ENCODE measurements at regions not wholly inside any gene's neighbourhood (a gene's known extent, or its start where the extent isn't known, plus 50 kb on each side); places are given as distances from the start of the nearest gene placed in this dataset.

- Histone ChIP-seq H3K4me1 (ENCODE audit: insufficient read depth) (no peaks in the 10 kb centered on the region), H3K4me3 (no peak overlapping the region), H3K36me3 (no peaks in the 10 kb centered on the region), H3K9me3 (no peaks in the 10 kb centered on the region), H3K27ac (no peak overlapping the region), H3K27me3 (no peaks in the 10 kb centered on the region)
- DNase-seq, result no peak
- intact Hi-C loops (cut with DNase I), result no loop called here
- 89 to 92% (median 91%) methylated on average over 4 of the region's 4 CpGs for WGBS, 3 donors
- TF ChIP-seq POLR2A (IDR thresholded peaks at IDR 0.05) (no peak), CTCF (IDR thresholded peaks at IDR 0.05) (no peak), EP300 (IDR thresholded peaks at IDR 0.05) (no peak)
These were observed 82.6 kb downstream of the TRIM42 start for GRCh38 chr3:140760324-140761075.

- no peak overlapping the region for H3K27ac ChIP-seq
- 77 to 87% (median 85%) methylated on average over 4 of the region's 4 CpGs for WGBS, 3 donors
- H3K9me3 ChIP-seq, result no peaks in the 10 kb centered on the region
- TF ChIP-seq CTCF (IDR thresholded peaks at IDR 0.05) (no peak), POLR2A (IDR thresholded peaks at IDR 0.05) (no peak), EP300 (IDR thresholded peaks at IDR 0.05) (no peak)
- intact Hi-C loops (cut with DNase I), result no loop called here
- H3K4me3 ChIP-seq, result no peak overlapping the region
- no peaks in the 10 kb centered on the region for H3K36me3 ChIP-seq
- DNase-seq, result no peak
- H3K27me3 ChIP-seq, result no peaks in the 10 kb centered on the region
- no peaks in the 10 kb centered on the region for H3K4me1 ChIP-seq (ENCODE audit: insufficient read depth)
These were observed 83.3 kb downstream of the TRIM42 start for GRCh38 chr3:140761076-140761639.

DNA sequence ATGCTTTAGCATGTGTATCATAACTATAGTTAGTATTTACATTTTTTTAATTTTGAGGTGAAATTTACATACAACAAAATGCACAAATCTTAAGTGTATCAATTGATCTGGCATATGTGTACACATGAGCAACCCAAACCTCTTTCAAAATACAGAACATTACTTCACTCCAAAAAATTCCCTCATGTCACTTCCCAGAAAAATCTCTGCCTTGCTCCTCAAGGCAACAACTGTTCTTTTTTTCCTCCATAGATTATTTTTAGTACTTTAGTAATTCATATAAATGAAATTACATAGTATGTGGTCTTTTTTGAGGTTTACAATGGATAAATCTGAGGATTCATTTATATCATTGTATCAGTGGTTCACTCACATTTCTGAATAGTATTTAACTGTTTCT is 84.9 kb downstream of the TRIM42 start:
- Histone ChIP-seq H3K9me3 (no peaks in the 10 kb centered on the region), H3K36me3 (no peaks in the 10 kb centered on the region), H3K27ac (no peak overlapping the region), H3K27me3 (no peaks in the 10 kb centered on the region), H3K4me1 (ENCODE audit: insufficient read depth) (peaks cover under 1% of the 10 kb centered on the region), H3K4me3 (no peak overlapping the region)
- DNase-seq, result no peak
- intact Hi-C loops (cut with DNase I), result no loop called here
- TF ChIP-seq POLR2A (IDR thresholded peaks at IDR 0.05) (no peak), EP300 (IDR thresholded peaks at IDR 0.05) (no peak), CTCF (IDR thresholded peaks at IDR 0.05) (no peak)

- H3K4me1 ChIP-seq (ENCODE audit: insufficient read depth), result peaks cover 2% of the 10 kb centered on the region
- H3K36me3 ChIP-seq, result no peaks in the 10 kb centered on the region
- H3K27me3 ChIP-seq, result no peaks in the 10 kb centered on the region
- H3K27ac ChIP-seq, result no peak overlapping the region
- no peak overlapping the region for H3K4me3 ChIP-seq
- DNase-seq, result no peak
- no peak for TF ChIP-seq POLR2A (IDR thresholded peaks at IDR 0.05)
- no peak for TF ChIP-seq CTCF (IDR thresholded peaks at IDR 0.05)
- TF ChIP-seq EP300 (IDR thresholded peaks at IDR 0.05), result no peak
- no peaks in the 10 kb centered on the region for H3K9me3 ChIP-seq
- 90 to 98% (median 93%) methylated on average over 1 of the region's 1 CpG for WGBS, 3 donors
- intact Hi-C loops (cut with DNase I), result no loop called here
These were observed 85.7 kb downstream of the TRIM42 start for GRCh38 chr3:140763532-140763931.
